ENCODE measurements at regions not wholly inside any gene's neighbourhood (a gene's known extent, or its start where the extent isn't known, plus 50 kb on each side); places are given as distances from the start of the nearest gene placed in this dataset.

GRCh38 chrX:46034868-46035267 is 510.4 kb downstream of the ZNF674 start:
- no peak for ATAC-seq (ENCODE audit: insufficient read depth, low read depth)
- H3K27ac ChIP-seq (ENCODE audit: low read length): no peak overlapping the region
- no peaks in the 10 kb centered on the region for H3K27me3 ChIP-seq (ENCODE audit: insufficient read depth, low read length, poor library complexity)
- H3K36me3 ChIP-seq (ENCODE audit: insufficient read depth, low read length): no peaks in the 10 kb centered on the region
- peaks cover 5% of the 10 kb centered on the region; the same call in 1 of the 2 replicates for H3K4me1 ChIP-seq (ENCODE audit: insufficient read depth, low read length)
- no peak overlapping the region for H3K9ac ChIP-seq (ENCODE audit: low read depth, low read length)
- TF ChIP-seq CTCF (IDR thresholded peaks at IDR 0.05; ENCODE audit: borderline replicate concordance, extremely low read depth, low read length, poor library complexity, severe bottlenecking) (no peak), EZH2 (IDR thresholded peaks at IDR 0.05; ENCODE audit: borderline replicate concordance, low read depth, low read length, severe bottlenecking) (no peak)
- no peaks in the 10 kb centered on the region for H4K20me1 ChIP-seq (ENCODE audit: insufficient read depth, low read length)
- H3K79me2 ChIP-seq (ENCODE audit: insufficient read depth, low read length): no peaks in the 10 kb centered on the region
- H3K4me2 ChIP-seq (ENCODE audit: insufficient read depth, low read length): no peak overlapping the region
- H2AFZ ChIP-seq (ENCODE audit: low read depth, low read length): no peak overlapping the region
- DNase-seq: no peak
- H3K9me3 ChIP-seq (ENCODE audit: insufficient read depth, low read length, severe bottlenecking): no peaks in the 10 kb centered on the region
- no peak overlapping the region for H3K4me3 ChIP-seq (ENCODE audit: low read depth in 1 of 2, low read length in 2 of 2)

GRCh38 chrX:46029777-46030176 is 515.4 kb downstream of the ZNF674 start:
- no peak overlapping the region for H3K4me3 ChIP-seq (ENCODE audit: low read depth in 1 of 2, low read length in 2 of 2)
- DNase-seq: no peak
- no peak overlapping the region for H3K9ac ChIP-seq (ENCODE audit: low read depth, low read length)
- no peaks in the 10 kb centered on the region for H4K20me1 ChIP-seq (ENCODE audit: insufficient read depth, low read length)
- no peak for ATAC-seq (ENCODE audit: insufficient read depth, low read depth)
- no peaks in the 10 kb centered on the region for H3K36me3 ChIP-seq (ENCODE audit: insufficient read depth, low read length)
- TF ChIP-seq EZH2 (IDR thresholded peaks at IDR 0.05; ENCODE audit: borderline replicate concordance, low read depth, low read length, severe bottlenecking) (no peak), CTCF (IDR thresholded peaks at IDR 0.05; ENCODE audit: borderline replicate concordance, extremely low read depth, low read length, poor library complexity, severe bottlenecking) (no peak)
- H3K27ac ChIP-seq (ENCODE audit: low read length): no peak overlapping the region
- no peaks in the 10 kb centered on the region for H3K79me2 ChIP-seq (ENCODE audit: insufficient read depth, low read length)
- H3K27me3 ChIP-seq (ENCODE audit: insufficient read depth, low read length, poor library complexity): no peaks in the 10 kb centered on the region
- H3K9me3 ChIP-seq (ENCODE audit: insufficient read depth, low read length, severe bottlenecking): no peaks in the 10 kb centered on the region
- H3K4me2 ChIP-seq (ENCODE audit: insufficient read depth, low read length): no peak overlapping the region
- no peak overlapping the region for H2AFZ ChIP-seq (ENCODE audit: low read depth, low read length)
- H3K4me1 ChIP-seq (ENCODE audit: insufficient read depth, low read length): no peaks in the 10 kb centered on the region

GRCh38 chrX:46016296-46016695 is 528.9 kb downstream of the ZNF674 start:
- Histone ChIP-seq H3K9me3 (ENCODE audit: insufficient read depth, low read length, severe bottlenecking) (no peaks in the 10 kb centered on the region), H3K27me3 (ENCODE audit: insufficient read depth, low read length, poor library complexity) (no peaks in the 10 kb centered on the region), H3K27ac (ENCODE audit: low read length) (no peak overlapping the region), H2AFZ (ENCODE audit: low read depth, low read length) (no peak overlapping the region), H3K9ac (ENCODE audit: low read depth, low read length) (no peak overlapping the region), H3K4me2 (ENCODE audit: insufficient read depth, low read length) (no peak overlapping the region), H3K4me1 (ENCODE audit: insufficient read depth, low read length) (no peaks in the 10 kb centered on the region), H3K4me3 (ENCODE audit: low read depth in 1 of 2, low read length in 2 of 2) (no peak overlapping the region), H3K79me2 (ENCODE audit: insufficient read depth, low read length) (no peaks in the 10 kb centered on the region), H4K20me1 (ENCODE audit: insufficient read depth, low read length) (no peaks in the 10 kb centered on the region), H3K36me3 (ENCODE audit: insufficient read depth, low read length) (no peaks in the 10 kb centered on the region)
- no peak for TF ChIP-seq EZH2 (IDR thresholded peaks at IDR 0.05; ENCODE audit: borderline replicate concordance, low read depth, low read length, severe bottlenecking)
- TF ChIP-seq CTCF (IDR thresholded peaks at IDR 0.05; ENCODE audit: borderline replicate concordance, extremely low read depth, low read length, poor library complexity, severe bottlenecking): no peak
- DNase-seq (no peak), ATAC-seq (ENCODE audit: insufficient read depth, low read depth) (no peak)

- Histone ChIP-seq H3K9me3 (ENCODE audit: insufficient read depth, low read length, severe bottlenecking) (no peaks in the 10 kb centered on the region), H3K9ac (ENCODE audit: low read depth, low read length) (no peak overlapping the region), H3K27me3 (ENCODE audit: insufficient read depth, low read length, poor library complexity) (no peaks in the 10 kb centered on the region), H3K4me3 (ENCODE audit: low read depth in 1 of 2, low read length in 2 of 2) (no peak overlapping the region), H3K4me2 (ENCODE audit: insufficient read depth, low read length) (no peak overlapping the region), H4K20me1 (ENCODE audit: insufficient read depth, low read length) (no peaks in the 10 kb centered on the region), H3K36me3 (ENCODE audit: insufficient read depth, low read length) (no peaks in the 10 kb centered on the region), H3K79me2 (ENCODE audit: insufficient read depth, low read length) (no peaks in the 10 kb centered on the region), H3K27ac (ENCODE audit: low read length) (no peak overlapping the region), H2AFZ (ENCODE audit: low read depth, low read length) (no peak overlapping the region), H3K4me1 (ENCODE audit: insufficient read depth, low read length) (no peaks in the 10 kb centered on the region)
- ATAC-seq (ENCODE audit: insufficient read depth, low read depth) (no peak), DNase-seq (no peak)
- TF ChIP-seq CTCF (IDR thresholded peaks at IDR 0.05; ENCODE audit: borderline replicate concordance, extremely low read depth, low read length, poor library complexity, severe bottlenecking): no peak
- no peak for TF ChIP-seq EZH2 (IDR thresholded peaks at IDR 0.05; ENCODE audit: borderline replicate concordance, low read depth, low read length, severe bottlenecking)
These were observed 529.6 kb downstream of the ZNF674 start for GRCh38 chrX:46015653-46016052.
